Activated CD8-positive, alpha-beta memory T cell treated with anti-CD3 and anti-CD28 coated beads for 24 hours (primary cell): ENCODE measurements at regions not wholly inside any gene's neighbourhood (a gene's known extent, or its start where the extent isn't known, plus 50 kb on each side); places are given as distances from the start of the nearest gene placed in this dataset.

Source experiments
- DNase-seq: peaks from one replicate; pipeline ENCODE4 v3.0.0-alpha.2; 2020

DNA sequence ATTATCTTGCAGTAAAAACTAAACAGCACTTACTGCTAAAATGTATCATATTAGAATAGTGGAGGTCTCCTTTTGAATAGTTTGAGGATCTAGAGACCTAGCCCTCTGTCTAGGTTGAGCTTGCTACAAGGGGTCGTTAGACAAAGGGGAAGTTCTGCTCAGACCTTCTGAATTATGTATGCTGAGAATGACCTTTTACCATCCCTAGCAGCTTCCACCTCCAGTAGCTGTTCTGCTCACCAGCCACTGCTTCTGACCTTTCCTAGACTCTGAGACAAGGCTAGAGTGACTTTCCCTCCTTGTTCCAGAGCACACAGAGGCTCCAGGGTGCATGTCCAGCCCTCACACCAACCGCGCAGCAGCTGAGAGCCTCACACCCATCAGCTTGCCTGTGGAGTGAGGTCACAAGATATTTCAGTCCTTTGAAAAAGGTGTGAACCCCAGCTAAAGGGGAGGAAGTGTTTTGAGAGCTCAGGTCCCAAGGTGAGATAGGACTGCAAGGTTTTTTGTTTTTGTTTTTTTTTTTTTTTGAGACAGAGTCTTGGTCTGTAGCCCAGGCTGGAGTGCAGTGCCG is 289.3 kb upstream of the TNP1 start:
- no peak for DNase-seq

DNA sequence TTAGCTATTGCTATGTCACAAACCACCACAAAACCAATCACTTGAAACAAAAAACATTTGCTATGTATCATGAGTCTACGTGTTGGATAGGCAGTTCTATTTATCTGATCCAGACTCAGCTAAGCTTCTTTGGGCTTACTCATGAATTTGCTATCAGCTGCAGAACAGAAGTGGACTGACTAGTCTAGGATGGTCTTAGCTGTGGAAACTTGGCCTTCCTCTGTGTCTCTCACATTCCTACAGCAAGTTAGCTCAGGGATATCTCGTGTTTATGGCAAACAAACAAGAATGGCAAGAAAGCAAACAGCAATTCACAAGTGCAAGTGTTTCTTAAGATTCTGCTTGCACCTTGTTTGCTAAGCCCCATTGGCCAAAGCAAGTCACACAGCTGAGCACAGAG is 288.0 kb upstream of the TNP1 start:
- DNase-seq, result no peak

DNA sequence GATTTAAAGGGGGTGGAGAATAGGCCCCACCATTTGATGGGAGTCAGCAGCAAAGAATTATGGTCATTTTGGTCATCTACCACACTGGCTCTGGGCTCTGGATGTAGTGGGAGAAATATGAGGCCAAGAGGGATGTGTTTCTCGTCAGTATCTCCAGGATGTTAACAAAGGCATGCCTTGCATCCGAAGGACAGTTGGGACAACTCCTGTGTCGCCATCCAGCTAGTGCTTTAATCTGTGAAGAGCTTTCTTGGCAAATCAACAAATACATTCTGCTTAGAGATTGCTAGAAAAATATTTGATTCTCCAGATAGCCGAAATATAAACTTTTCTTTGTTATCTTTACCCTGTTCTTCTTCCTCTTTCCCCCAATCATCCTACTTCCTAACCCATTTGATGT is 287.1 kb upstream of the TNP1 start:
- no peak for DNase-seq

DNA sequence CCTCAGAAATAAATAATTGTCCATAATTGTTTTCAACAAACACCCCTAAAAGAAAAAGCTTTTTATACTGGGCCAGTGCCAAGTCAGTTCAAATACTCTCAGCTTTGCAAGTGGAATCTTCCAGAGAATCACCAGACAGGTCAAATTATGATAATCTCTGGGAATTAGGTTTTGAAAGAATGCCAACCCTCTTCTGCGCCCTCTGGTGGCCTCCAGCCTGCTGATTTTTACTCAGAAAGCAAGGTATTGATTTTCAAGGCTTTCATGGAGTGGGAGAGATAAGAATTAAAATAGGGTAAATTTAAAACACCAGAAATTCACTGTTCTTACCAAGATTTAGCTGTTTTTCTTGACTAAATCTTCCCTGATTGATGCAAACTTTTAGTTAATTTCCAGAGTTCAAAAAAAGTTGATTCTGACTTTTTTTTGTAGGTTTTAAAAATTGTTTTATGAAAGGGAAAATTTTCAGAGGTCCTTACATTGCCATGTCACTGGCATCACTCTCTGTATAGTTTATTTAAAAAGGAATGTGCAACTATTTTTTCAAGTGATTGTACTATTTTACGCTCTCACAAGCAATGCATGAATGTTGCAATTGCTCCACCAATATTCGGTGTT is 282.9 kb upstream of the TNP1 start:
- DNase-seq, result no peak

DNA sequence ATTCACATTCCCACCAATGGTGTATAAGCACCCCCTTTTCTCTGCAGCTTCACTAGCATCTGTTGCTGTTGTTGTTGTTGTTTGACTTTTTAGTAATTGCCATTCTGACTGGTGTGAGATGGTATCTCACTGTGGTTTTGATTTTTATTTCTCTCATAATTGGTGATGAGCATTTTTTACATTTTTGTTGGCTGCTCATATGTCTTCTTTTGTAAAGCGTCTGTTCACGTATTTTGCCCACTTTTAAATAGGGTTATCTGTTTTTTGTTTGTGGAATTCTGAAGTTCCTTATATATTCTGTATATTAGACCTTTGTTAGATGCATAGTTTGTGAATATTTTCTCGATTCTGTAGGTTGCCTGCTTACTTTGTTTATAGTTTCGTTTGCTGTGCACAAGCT is 278.4 kb upstream of the TNP1 start:
- no peak for DNase-seq

DNA sequence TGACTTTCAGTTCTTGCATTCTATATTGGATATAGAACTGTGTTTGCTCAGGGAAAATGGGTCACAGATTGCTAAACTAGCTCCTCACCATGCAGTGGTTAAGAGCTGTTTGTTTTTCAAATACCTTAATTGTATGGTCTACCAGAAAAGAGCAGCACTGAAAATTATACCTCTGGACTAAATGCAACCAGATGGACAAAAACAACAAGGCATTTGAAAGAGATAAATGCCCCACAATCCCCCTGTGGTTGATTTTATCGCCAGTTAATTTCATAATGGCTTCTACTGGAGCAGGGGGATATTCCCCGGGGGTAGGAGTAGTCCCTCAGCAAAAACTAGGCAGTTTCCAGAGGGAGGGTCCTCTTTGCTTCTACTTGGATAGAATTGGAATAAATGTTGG is 267.9 kb upstream of the TNP1 start:
- DNase-seq, result no peak

DNA sequence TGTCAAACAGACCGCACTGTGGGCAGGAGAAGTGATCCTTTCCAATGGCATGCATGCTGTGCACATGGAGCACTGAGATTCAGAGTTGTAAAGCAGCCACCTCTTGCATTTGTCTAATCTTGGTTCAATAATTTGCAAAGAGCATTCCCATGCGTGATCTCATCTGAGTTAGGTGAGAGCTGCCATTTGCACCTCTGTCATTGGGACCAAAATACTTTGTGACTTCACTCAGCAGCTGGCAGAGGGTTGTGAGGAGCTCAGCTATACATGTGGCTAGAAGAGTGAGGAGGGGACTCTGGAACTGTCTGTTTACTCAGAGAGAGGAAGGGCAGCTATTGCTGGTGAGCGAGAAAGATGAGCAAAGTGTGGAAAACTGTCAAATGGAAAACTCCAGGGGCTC is 265.1 kb upstream of the TNP1 start:
- no peak for DNase-seq

DNA sequence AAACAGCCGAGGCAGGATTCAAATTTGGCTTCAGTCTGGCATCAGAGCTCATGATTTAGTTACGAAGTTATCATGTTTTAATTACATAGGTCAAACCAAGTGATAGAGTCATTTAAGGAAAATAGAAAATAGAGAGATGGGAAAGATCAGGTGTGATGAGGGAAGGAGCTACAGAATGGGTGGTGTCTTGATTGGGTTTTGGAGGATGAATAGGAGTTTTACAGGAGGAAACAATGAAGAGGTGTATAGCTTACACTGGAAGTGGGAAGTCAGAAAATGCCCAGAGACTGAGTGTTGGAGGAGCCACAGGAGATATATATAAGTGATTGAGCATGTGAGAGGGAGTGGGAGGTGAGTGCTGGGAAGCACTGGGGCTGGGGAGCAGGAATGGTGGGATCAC is 264.2 kb upstream of the TNP1 start:
- DNase-seq, result no peak

DNA sequence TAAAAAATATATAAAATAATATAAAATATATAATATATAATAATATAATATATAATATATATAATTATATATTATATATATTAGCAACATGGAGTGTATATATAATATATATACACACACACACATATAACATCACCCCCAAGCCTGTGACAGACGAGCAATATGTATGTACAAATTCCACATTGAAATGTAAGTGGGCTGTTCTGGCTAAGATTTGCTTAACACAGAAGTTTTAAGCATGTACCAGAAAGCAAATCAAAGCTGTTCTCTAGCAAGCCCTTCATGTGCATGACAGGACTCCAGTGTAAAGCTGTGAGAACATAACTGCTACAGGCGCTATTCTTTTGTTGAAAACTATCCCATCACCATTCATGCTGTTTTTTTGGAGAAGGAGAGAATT is 261.7 kb upstream of the TNP1 start:
- DNase-seq, result no peak

DNA sequence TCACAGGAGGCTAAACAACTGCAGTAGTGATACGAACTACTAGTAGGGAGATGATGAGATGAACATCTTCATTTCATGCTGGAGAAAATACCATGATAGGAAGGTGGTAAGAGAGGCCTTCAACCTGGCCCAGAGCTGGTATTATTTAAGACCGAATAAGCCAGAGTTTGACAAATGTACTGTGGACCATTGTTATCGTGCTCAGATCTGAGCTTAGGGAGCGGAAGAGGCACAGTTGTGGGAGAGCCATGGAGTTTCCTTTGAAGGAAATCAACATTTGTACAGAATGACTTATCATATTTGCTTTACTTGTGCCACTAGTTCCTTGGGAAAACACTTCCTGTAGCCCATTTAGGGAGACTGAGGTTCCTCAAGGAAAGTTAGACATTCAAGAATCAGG is 260.6 kb upstream of the TNP1 start:
- DNase-seq, result no peak

DNA sequence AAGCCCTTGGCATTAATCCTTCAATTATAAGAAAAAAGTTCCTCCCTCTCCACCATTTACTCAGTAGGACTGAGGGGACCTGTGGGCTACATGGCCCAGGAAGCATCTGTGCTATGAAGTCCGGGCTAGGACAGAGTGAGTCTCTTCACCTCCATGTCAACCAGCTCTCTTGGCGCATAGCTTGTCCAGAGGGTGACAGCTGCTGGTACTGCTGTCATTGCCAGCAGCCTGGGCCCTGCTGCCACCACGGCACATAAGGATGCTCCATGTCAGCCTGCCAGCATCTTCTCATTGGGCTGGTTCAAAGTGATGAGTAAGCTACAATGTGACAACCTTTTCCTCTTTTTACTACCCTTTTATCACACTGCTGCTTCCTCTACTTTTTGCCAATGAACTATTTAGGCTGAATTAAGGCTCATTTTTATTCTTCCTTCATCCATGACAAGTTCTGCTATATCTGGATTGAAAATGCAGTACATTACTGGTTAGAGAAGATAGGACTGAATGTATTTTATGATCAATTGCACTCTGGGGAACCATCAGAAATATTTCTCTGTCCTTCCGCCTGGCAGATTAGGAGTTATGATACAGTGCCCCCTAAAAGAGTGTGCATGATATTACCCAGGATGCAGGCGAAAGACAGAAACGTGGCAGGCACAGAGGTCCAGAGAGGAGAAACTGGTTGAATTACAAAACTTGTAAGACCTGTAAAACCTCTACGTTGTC is 258.9 kb upstream of the TNP1 start:
- DNase-seq, result no peak

DNA sequence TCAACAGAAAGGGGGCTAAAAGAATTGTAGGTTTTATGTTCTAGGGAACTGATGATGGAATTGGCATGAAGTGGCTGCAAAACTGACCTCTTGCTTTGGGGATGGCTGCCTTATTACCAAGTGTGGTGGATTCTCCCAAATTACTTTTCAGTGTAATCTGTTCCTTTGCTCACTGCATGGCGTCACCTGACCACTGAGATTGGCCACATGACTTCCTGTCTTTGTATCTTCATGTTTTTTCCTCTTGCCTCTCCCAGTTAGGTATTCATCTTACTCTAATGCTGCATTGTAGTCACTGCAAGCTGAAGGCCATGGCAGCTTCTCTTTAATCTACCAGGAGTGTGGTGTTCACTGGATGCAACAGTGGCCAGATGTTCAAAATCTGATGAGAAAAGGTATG is 257.7 kb upstream of the TNP1 start:
- no peak for DNase-seq

DNA sequence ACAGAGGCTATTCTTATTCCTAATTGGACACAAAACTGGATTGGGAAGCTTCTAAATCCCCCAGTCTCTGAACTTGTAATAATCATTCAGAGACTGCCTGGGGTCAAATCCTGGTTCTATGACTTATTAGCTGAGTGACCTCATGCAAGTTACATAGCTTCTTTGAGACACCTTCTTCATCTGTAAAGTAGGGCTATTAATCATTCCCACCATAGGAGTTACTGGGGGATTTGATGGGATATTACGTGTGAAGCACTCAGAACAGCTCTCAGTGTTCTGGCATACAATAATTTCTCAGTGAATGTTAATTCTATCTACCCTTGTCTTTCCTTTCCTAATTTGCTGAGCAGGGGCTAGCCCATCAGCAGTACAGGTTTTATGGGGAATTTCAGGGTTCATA is 256.7 kb upstream of the TNP1 start:
- no peak for DNase-seq

DNA sequence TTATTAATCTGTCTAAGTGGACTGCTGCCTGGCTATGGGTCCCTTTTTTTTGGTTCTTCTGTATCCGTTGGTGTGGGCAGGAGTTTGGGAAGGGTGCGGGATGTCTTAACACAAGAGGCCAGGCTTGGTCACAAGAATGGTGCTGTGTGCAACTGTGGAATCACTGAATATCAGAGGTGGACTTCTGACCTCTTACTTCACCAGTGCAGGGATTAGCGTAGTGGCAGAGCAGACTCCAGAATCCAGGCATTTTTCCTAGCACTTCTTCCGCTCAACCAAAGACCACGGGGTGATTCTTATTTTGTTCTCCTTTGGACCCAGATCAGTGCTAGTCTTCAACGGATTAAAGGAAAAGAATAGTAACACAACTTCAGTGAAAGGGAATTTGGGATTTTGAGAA is 254.3 kb upstream of the TNP1 start:
- DNase-seq, result no peak

DNA sequence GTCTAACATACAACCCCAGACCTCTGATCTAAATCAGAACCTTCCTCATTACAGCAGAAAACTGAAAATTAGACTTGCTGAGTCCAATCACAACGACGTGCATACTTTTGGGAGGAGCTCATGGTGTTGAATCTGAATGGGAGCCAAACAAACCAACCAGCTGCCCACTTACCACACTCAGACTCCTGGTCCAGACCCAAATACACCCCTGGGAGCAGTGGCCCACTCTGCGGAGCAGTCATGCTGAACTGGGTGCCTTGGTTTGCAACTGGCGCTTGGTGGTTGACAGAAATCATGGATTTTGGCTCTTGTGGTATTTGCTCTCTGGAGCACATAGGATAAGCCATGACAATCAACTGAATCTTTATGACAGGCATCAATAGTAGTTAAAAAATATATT is 253.6 kb upstream of the TNP1 start:
- DNase-seq, result no peak

DNA sequence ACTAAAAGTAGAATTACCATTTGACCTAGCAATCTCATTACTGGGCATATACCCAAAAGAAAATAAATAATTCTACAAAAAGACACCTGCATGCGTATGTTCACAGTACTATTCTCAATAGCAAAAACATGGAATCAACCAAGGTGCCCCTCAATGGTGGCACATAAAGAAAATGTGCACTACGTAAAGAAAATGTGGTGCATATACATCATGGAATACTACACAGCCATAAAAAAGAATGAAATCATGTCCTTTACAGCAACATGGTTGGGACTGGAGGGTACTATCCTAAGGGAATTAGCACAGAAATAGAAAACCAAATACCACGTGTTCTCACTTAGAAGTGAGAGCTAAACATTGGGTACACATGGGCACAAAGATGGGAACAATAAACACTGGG is 250.7 kb upstream of the TNP1 start:
- DNase-seq, result no peak

DNA sequence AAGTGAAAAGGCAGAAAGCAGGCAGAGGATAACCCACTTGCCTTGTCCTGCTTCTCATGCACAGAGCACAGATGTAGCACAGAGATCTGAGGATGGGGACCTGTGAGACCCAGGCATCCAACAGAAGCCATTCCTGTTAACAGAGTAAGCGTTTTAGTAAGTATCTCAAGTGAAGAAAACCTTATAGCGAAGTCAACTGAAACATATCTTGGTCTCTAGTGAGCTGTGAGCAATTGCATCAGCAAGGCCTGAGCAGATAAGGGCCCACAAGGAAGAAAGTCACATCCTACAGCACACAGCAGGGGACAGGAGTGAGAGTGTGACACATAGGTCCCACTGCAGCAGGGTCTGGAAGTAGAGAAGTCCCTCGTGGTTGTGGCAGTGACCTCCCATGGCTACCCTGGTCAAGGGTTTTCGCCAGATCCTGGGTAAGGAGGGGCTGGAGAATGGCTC is 248.7 kb upstream of the TNP1 start:
- DNase-seq, result no peak

DNA sequence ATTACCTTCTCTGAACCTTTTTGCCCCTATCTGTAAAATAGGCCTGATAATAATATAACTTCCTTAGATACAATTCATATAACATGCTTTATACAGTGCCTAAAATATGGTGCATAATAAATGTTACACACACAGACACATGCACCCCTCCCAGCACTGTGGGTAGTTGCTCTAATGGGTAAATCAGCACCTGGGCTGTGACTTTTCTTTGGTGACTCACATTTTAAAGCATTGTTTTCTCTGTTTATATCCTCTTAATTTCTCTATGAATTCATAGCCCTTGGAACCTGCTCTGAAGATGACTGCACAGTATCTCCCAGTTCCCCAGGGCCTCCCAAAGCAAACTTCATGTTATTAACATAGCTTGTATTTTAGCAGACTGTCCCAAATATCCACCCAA is 248.2 kb upstream of the TNP1 start:
- no peak for DNase-seq

DNA sequence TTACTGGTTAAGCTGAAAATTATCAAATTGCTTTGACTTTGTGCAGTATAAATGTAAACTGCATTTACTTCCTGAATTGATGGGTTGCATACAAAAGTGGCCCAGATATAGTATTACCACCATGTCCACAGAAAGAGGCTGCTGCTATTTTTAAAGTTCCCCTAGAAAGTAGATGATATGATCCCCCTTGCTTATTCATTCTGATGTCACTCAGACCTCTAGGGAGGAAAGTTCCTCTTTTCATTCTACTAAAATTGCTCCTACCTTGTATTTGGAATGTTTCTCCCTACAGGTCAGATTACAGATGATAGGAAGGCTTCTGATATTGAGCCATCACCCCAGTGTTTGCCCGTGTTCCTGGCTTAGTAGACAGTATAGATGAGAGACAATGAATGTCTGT is 247.6 kb upstream of the TNP1 start:
- DNase-seq, result no peak

DNA sequence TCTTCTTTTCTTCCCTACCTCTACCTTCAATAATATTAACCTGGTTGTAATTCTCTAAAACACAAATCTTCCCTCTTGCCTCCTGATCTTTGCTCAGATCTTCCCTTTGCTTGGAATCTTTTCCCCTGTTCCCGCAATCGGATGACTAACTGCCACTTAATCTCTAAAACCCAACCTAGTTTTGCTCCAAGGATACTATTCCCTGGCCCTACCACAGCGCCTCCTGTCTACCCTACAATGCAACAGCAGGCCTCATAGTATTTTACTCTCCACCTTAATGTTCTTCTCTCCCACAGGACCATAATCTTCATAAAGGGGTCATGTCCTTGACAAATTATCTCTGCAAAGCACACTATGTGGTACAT is 246.8 kb upstream of the TNP1 start:
- no peak for DNase-seq

DNA sequence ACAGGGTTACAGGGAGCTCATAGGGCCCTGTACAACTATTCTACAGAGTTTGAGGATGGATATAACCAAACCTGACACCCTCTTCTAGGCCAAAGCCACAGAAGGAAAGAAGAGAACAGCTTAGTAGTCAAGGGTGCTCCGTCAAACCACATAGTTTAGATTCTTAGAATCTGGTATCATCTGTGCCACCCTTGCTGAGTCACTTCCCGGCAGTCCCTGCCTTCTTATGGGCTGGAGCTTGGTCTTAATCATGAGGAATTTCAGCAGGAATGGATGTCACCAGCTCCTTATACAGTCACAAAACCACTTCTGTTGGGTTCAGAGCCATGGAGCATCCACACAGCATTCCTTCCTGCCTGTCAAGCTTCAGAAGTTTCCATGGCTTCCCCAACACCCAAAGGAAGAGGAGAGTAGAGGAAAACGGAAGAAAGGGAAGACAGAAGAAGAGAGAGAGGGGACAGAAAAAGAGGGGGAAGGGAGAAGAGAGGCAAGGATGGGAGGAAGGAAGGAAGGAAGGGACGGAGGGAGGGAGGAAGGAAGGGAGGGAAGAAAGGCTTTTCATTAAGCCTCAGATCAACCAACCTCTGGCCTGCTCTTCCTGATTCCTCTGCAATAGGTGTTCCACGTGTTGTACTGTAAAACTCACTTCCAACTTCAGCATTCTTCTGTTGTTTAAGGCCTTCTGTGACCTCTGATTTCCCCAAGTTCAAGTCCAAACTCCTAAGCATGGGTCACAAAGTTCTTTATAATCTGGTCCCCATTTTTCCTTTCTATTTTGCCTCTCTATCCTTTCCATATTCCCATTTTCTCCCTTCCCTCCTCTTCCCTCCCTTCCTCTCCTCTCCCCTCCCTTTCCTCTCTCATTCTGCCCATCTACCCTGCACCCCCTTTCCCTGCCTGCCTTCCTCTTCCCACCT is 246.1 kb upstream of the TNP1 start:
- no peak for DNase-seq

DNA sequence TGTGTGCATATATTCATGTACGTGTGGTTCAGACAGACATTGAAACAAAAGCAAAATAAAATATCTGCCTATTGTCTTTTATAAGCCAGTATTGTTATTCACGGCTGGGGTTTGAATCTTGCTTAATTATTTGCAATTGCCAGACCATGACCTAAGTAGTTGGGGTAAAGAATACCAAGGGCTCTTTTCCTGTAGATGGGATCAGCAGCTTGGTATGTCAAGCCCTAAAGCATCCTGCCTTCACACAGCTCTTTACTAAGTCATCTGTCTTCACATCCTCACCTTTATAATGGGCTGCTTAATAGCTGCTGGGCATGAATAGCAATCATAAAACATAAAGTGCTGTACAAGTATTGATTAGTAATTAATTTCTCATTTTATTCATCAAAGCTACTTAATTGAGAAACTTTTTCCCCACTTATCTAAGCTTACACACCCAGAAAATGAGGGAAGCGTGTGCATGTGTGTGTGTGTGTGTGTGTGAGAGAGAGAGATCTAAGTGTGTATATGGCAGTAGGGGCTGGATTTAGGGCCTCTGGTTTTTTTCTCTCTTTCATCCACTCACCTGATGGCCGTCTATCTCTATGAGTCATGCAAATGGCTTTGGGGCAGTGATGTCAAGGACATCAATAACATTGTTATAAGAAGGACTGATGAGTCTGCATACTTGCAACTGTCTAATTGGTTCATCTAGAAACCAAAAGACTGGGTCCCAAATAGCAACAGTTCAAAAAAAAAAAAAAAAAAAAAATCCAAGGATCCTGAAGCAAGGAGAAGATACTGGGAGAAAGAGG is 244.1 kb upstream of the TNP1 start:
- DNase-seq, result no peak

DNA sequence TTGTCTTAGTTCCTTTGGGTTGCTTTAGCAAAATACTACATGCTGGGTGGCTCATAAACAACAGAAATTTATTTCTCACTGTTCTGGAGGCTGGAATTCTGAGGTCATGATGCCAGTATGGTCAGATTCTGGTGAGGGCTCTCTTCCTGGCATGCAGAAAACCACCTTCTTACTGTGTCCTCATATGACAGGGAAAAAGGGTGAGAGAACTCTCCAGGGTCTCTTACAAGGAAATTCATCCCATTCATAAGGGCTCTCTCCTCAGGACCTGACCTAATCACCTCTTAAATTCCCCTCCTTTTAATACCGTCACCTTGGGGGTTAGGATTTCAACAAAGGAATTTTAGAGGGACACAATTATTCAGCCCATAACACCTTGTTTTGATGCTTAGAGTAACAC is 243.1 kb upstream of the TNP1 start:
- DNase-seq, result no peak
